HG02840 (cell line): ENCODE measurements at regions not wholly inside any gene's neighbourhood (a gene's known extent, or its start where the extent isn't known, plus 50 kb on each side); places are given as distances from the start of the nearest gene placed in this dataset.

Experiments used
- ATAC-seq: cut with Tn5 transposase; IDR thresholded peaks from one replicate; pipeline ENCODE4 v1.9.1; 2021; ENCODE audit warnings: mild to moderate bottlenecking, moderate library complexity, moderate number of reproducible peaks; ENCODE audit not compliant: unreplicated experiment, low FRiP score

DNA sequence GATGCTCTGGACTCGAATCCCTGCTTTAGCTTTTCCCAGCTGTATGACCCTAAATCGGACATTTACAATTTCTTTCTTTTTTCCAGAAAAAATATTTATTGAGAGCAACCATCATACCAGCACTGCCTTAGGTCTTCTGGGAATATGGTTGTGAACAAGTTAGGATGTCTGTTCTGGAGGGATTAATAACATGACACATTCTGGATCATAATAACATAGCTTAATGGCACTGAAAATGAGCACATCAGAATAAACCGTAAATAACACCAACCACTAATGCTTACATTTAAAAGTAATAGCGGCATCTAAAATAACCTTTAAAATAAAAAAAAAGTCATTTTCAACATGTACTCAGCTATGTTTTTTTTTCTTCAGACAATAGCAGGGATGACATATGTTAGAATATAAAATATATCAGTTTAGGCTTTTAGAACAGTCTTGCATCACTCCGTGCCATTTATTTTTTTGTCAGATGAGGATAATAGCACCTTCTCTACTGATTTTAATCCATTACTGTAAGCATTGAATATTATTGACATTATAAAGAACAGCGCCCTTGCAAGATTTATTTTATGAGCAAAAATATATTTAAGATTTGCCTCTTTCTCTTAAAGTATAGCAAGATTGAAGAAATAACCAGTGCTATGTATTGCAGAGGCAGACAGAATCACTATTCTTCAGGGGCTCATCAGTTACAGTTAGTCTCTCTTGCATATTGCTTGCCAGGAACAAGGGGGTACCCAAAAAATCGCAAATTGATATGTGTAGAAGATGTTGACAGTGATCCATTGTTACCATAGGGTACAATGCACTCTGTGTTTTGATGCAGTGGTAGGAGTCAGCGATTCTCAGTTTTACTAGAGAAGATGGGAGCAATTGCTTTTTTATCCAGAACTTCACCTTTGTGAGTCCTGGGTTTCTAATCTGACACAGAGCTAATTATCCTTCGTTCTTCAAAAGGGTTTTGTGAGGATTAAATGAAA lies 168.4 kb upstream of the NR3C1 start:
- ATAC-seq = no peak

DNA sequence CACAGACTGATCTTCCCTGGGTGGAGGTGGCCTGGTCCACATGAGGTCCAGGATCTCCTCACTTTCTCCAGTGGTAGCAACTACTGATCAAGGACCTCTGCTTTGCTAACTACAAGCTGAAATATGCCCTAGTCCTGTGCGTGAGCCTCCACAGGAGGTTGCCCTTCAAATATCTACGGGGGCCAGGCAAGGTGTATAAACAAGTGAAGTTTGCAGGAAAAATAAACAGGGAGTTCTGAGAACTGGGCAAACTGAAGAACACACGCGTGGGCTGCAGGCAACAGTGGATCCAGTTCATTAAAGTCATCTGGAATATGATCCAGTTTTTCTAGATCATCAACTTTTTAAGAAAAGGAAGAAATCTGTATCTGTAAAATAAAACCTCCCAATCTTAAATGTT lies 167.5 kb upstream of the NR3C1 start:
- ATAC-seq = no peak

- no peak for ATAC-seq
Observed at GRCh38 chr5:143569722-143570567, 166.5 kb upstream of the NR3C1 start.

GRCh38 chr5:143569213-143569701 lies 165.8 kb upstream of the NR3C1 start:
- ATAC-seq = no peak

DNA sequence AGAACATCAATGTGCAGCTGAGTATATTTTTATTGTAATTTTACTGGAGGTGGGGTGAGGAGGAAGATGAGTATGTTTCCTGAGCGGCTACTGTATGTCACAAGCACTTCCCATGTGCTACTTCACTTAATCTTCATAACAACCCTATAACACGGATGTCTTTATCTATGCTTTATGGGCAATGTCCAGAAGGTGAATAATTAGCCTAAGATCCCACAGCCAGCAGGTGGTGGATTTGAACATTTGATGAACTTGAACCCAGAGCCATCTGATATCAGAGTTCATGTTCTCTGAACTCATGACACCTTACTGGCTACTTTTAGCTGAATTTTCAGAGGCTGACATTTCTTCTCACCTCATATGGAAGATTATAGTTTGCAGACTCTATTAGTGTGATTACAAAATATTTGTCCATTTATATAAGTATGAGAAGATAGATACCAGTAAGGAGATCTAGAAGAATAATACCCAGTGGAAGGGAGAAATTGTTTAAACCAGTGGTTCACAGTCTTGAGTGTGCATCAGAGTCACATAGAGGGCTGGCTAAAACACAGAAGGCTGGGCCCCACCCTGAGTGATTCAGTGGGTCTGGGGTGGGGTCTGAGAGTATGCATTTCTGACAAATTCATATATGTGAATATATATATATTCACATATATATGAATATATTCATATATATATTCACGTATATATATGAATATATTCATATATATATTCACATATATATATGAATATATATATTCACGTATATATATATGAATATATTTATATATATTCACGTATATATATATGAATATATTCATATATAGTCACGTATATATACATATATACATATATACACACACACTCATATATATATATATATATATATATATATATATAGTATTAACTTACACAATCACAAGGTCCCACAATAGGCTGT lies 164.4 kb upstream of the NR3C1 start:
- no peak for ATAC-seq

DNA sequence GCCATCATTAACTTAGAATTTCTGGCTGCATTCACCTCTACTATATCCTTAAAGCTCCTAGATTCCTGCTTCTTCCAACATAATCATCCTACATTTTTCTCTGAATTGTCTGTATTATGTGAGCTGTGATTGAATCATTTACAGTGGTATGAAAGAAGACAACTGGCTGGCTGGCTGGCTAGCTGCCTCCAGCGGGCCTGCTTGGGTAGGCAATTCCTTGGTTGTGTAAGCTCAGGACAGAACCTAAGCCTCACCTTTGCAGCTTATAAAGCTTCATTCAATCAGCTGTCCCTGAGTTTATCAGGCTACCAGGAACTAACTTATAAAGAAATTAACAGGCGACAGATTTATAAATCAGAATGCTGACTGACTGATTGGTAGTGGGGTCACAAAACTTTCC lies 162.7 kb upstream of the NR3C1 start:
- ATAC-seq = no peak

DNA sequence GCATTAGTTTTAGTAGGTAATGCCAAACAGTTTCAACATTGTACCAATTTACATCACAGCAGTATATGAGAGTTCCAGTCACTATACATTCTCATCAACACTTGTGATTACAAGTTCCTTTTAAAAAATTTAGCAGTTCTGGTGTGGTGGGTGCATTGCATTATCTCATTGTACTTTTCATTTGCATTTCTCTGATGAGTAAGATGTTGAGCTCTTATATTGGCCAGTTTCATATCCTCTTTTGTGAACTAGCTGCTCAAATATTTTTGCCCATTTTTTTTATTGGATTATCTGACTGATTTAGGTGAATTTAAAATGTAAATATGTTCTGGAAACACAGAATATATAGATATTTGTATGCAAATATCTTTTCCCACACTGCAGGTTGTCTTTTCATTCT lies 160.9 kb upstream of the NR3C1 start:
- peak; percentile 88 for ATAC-seq

GRCh38 chr5:143562935-143563334 lies 159.4 kb upstream of the NR3C1 start:
- no peak for ATAC-seq

DNA sequence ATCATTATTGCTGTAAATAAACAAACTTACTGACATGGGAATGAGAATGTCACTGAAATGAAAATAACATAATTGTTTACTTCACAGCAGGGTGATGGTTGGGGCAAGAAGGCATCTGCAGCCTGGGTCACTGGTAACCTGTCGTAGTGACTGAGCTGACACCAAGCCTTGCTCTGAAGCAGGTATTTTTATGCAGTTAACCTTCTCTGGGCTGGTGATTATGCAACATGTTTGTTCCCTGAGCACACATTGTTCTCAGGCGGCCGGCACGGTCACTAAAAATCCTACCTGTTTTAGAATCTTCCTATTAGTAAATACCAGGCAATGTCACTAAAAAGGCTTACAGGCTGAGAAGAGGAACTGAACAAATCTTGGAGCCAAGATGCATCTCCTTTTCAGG lies 157.7 kb upstream of the NR3C1 start:
- ATAC-seq = no peak

DNA sequence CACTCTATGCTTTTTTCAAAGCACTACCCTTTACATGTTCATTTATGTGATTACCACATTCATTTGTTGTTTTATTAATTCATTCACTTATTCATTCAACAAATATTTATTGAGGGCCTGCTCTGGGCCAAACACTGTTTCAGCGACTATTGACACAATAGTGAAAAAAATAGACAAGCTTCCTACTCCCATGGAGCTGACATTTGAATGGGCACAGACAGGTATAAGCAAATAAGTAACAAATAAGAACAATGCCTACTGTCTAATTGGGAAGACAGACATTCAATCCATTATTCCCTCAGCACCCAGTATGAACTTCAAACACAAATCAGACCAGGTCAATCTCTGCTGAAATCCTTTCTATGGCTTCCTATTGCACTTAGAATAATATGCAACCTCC lies 156.9 kb upstream of the NR3C1 start:
- ATAC-seq = no peak

GRCh38 chr5:143559586-143560109 lies 156.2 kb upstream of the NR3C1 start:
- ATAC-seq = no peak

GRCh38 chr5:143558048-143558447 lies 154.6 kb upstream of the NR3C1 start:
- peak; percentile 13 for ATAC-seq

DNA sequence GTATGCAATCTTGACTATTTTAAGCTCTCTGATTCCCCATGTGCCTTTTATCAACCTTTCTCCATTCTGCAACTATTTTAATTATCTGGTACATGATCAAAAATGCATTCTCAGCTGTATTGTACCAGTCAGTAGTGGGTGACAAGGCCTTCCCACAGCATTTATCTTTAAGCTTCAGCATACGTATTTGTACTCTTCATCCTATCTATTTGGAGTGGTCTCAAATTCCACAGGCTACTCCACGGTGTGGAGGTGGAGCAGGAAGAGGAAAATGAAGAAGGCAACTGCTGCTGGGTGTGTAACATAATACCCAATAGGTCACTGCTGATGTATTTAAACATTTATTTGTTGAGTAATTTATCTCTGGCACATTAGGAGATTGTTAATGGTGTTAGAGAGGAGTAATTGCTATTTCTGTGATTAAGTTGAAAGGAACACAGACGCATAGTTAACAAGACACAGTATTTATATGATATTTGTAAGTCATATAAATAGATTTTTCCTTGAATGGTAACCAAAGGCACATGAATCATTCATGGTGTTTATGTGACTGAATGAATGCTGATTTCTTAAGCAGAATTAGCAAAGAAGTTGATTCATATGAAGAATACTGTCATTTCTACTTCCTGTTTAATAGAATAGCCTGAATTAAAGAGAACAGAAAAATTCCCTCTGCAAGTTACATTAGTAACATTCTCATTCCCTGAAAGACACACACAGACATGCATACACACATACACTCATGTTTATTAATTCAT lies 153.8 kb upstream of the NR3C1 start:
- peak; percentile 61 for ATAC-seq

- no peak for ATAC-seq
Observed at GRCh38 chr5:143554918-143555477, 151.5 kb upstream of the NR3C1 start.

DNA sequence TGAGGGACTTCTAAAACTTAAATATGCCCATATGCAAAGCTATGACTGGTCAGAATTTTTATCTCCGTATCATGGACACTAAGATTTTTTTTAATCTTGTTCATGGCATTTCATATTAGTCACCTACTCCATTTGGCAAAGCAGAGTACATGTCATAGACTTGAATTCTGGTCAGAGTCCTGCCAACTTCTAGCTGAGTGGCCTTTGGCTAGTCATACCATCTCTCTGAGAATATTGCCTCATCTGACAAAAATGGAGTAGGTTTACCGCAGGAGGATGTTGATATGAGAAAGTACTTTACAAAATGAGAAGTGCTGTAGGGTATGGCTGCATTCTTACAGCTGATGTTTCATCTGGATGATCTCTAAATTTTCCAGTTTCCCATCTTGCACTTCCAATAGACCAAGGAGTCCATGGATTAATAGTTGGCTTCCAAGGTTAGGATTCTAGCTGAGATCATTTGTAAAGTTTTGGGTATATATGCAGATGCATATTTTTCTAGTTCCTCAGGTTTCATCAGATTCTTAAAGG lies 150.8 kb upstream of the NR3C1 start:
- ATAC-seq = no peak

DNA sequence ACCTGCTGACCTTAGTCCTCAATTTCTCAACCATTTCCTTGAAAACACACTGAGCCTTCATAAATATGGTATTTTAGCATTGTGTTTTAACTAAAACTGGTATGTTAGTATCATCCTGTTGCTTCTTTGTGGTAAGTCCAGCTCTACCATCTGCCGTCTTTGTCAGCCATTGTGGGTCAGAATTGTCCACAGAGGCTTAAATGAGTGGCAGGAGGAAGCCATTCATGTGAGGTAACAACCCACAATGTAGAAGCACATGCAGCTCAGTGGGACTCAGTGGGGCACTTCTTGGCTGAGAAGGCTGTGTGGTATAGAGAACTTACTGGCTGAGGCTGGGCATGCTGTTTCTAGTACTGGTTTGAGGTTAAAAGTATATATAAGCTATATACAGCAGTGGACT lies 149.2 kb upstream of the NR3C1 start:
- ATAC-seq = no peak

GRCh38 chr5:143551820-143552251 lies 148.3 kb upstream of the NR3C1 start:
- no peak for ATAC-seq

- ATAC-seq = no peak
Observed at GRCh38 chr5:143550986-143551630, 147.6 kb upstream of the NR3C1 start.
